ENCODE measurements at regions not wholly inside any gene's neighbourhood (a gene's known extent, or its start where the extent isn't known, plus 50 kb on each side); places are given as distances from the start of the nearest gene placed in this dataset.
"Not testable (repeated sequence)": the region's sequence is repeated elsewhere in the genome, so short reads cannot be mapped to it uniquely, and the experiment has no call there.

DNA sequence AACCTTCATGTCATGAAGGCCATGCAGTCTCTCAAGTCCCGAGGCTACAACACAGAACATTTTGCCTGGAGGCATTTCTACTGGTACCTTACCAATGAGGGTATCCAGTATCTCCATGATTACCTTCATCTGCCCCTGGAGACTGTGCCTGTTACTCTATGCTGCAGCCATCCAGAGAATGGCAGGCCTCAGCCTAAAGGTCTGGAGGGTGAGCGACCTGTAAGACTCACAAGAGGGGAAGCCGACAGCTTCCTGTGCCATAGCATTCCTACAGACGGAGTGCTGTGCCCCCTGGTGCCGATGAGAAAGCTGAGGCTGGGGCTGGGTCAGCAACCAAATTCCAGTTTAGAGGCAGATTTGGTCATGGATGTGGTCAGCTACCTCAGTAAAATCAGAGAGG, 51.3 kb upstream of the CADPS start:
- DNase-seq: no peak

- no peak for DNase-seq
Measured at GRCh38 chr3:62928256-62928655, 53.0 kb upstream of the CADPS start.

DNA sequence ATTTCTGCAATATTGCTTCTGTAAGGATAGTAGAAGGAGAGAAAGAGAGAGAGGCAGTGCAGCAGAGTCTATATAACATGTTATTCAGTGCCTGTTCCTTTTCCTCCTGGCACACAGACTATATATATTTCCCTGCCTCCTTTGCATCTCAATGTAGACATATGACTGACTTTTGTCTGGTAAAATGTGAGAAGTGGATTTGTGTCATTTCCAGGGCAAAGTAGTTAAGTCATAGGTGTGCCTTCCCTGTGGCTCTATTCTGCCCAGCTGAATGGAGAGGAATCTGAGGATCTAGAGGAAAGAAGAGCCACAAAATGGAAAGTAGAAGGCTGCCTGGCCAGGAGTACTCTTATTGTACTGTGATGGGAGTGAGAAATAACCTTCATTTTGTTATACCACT, 54.6 kb upstream of the CADPS start:
- no peak for DNase-seq

- no peak for DNase-seq
Measured at GRCh38 chr3:62935793-62936192, 60.6 kb upstream of the CADPS start.

- no peak for DNase-seq
Measured at GRCh38 chr3:62936626-62937254, 61.5 kb upstream of the CADPS start.

DNA sequence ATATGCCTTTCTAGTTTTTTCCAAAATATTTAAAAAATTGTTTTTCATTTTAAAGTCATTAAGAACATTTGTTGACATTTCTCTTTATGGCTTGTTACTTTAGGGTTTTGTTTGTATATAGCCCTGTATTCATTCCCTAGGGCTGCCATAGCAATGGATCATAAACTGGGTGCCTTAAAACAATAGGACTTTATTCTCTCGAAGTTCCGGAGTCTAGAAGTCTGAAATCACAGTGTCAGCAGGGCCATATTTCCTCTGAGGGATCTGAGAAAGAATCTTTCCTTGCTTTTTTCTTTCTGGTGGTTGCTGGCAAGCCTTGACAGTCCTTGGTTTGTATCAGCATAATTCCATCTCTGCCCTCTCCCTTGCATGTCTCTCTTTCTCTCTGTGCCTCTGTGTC, 63.4 kb upstream of the CADPS start:
- DNase-seq: no peak

GRCh38 chr3:62939707-62940106, 64.5 kb upstream of the CADPS start:
- no peak for DNase-seq

- DNase-seq: no peak
Measured at GRCh38 chr3:62940771-62941563, 65.8 kb upstream of the CADPS start.

GRCh38 chr3:62942227-62942626, 67.0 kb upstream of the CADPS start:
- DNase-seq: no peak

- no peak for DNase-seq
Measured at GRCh38 chr3:62942764-62943163, 67.5 kb upstream of the CADPS start.

- DNase-seq: no peak
Measured at GRCh38 chr3:62948921-62949320, 73.7 kb upstream of the CADPS start.

GRCh38 chr3:62950210-62950609, 75.0 kb upstream of the CADPS start:
- DNase-seq: no peak

DNA sequence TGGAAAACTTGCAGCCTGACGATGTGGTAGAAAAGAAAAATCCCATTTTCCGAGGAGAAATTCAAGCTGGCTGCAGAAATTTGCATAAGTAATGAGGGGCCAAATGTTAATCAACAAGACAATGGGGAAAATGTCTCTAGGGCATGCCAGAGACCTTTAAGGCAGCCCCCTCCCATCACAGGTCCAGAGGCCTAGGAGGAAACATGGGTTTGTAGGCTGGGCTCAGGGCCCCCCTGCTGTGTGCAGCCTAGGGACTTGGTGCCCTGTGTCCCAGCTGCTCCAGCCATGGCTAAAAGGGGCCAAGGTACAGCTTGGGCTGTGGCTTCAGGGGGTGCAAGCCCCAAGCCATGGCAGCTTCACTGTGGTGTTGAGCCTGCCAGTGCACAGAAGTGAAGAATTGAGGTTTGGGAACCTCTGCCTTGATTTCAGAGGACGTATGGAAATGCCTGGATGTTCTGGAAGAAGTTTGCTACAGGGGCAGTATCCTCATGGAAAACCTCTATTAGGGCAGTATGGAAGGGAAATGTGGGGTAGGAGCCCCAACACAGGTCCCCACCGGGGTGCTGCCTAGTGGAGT, 75.9 kb upstream of the CADPS start:
- DNase-seq: no peak

GRCh38 chr3:62951880-62952279, 76.7 kb upstream of the CADPS start:
- not testable (repeated sequence) for DNase-seq

- DNase-seq: no peak
Measured at GRCh38 chr3:62954580-62954979, 79.4 kb upstream of the CADPS start.

- no peak for DNase-seq
Measured at GRCh38 chr3:62955126-62955525, 79.9 kb upstream of the CADPS start.

- no peak for DNase-seq
Measured at GRCh38 chr3:62956411-62956810, 81.2 kb upstream of the CADPS start.

DNA sequence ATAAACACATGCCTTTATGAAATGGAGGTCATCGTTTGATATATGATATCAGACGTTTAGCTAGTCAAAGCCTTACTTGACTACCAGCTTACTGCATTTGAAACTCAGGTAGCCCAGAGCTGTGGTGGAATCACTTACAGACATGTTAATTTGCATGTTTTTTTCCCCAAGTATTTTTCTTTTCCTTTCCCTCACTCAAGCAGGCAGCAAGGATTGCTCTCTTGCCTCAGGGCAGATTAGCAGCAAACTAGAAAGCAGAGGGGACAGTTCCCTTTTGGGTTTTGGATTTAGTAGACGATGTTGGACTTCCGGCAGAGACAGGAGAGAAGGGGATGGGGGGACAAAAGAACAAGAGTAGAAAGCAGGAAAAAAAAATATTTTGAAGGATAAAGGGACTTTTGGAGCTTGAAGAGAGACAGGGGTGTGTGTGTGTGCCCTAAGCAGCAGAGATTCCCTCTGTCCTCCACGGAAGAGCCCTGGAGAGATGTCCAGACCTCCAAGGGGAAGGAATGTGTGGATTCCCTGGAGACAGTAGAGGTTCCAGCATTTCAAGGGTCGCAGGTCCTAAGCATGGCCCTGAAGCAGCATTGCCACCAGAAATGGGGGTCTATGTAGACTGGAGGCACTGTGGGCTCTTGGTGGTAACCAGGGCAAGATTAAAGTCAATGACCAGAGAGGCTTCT, 86.8 kb upstream of the CADPS start:
- DNase-seq: no peak

DNA sequence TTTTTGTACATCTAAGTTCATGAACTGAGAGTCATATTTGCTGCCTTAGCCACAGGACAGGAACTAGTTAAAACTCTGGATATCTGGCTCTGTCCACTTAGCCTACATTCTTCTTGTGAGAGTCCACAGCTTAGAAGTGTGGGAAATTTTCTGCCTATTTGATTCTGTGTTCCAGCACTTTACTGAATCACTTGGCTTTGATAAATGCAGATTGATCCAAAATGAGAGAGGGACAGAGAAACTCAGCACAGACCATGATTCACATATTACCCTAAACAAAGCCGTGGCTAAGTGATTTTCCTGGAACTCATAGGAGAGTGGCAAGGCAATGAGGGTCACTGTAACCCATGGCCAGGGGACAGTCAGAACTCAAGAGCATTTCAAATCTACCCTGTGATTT, 87.5 kb upstream of the CADPS start:
- DNase-seq: no peak

GRCh38 chr3:62965311-62965710, 90.1 kb upstream of the CADPS start:
- no peak for DNase-seq

GRCh38 chr3:62968128-62968527, 92.9 kb upstream of the CADPS start:
- no peak for DNase-seq

DNA sequence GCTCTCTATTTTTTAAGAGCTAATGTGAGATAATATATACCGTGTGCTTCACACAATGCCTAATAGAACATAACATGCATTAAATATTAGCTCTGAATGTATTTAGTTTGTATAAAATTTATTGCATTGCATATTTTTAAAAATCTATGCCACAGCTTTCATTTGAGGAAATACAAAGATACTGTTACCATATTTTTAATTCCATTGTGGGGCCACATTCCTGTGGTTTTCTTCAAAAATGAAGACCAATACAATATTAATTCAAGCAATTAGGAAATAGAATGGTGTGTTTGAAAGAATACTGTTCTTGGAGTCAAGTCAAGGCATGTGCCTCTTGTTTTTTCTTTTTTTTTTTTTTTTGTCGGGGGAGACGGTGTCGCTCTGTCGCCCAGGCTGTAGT, 95.4 kb upstream of the CADPS start:
- no peak for DNase-seq

DNA sequence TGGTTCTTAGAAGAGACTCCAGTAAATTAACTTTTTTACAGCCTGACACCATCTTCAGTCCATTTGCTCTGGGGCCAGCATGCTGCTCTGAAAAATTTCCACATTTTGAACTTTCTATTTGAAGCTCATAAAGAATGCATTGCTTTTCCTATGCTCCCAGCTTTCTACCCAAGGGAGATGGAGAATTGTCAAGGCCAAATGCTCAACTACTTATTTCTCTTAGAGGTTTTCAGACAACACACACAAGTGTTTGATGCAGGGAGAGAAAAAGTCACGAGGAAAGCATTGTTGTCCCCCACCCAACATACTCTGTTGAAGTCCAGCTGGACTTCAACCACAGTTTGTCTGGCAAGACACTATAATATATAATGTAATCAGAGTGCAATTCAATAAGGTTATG, 100.3 kb upstream of the CADPS start:
- DNase-seq: no peak

- no peak for DNase-seq
Measured at GRCh38 chr3:62981962-62982361, 106.7 kb upstream of the CADPS start.
